HCT116 (cell line): ENCODE measurements at regions not wholly inside any gene's neighbourhood (a gene's known extent, or its start where the extent isn't known, plus 50 kb on each side); places are given as distances from the start of the nearest gene placed in this dataset.

Experiments used
- ATAC-seq: fragments of 200-7000 bp; cut with Tn5 transposase; 2 replicates; pipeline ENCODE4 v1.9.1; 2020; ENCODE audit warnings: mild to moderate bottlenecking, moderate library complexity
- BruUV-seq: library from RNA; stranded (reverse); fragments of 400-500 nt; replicated peaks from 2 replicates; lab custom pipeline; 2021; lab: Mats Ljungman, UMichigan
- CTCF ChIA-PET: fragments of 300-600 bp; sonication (Branson Sonifier 250); formaldehyde crosslinking; loops from one replicate; lab custom pipeline; 2021; ENCODE audit warnings: antibody characterized with exemption; lab: Charles Lee
- POLR2A ChIA-PET: fragments of 300-600, 350-600 bp; sonication (Branson Sonifier 250); formaldehyde crosslinking; loops from one replicate; lab custom pipeline; 2021; ENCODE audit warnings: antibody characterized with exemption; lab: Charles Lee
- RAD21 ChIA-PET, 2 experiments: fragments of 300-600 bp; sonication (Branson Sonifier 250); formaldehyde crosslinking; loops; one replicate each; lab custom pipeline; 2023; ENCODE audit warnings: low total read pairs in 2 of 2; ENCODE audit not compliant: uncharacterized antibody in 2 of 2, unreplicated experiment in 2 of 2, low non-redundant PET in 1 of 2; lab: Charles Lee
- DNase-seq: peaks from one replicate; pipeline ENCODE4 v3.0.0-alpha.2; 2010; ENCODE audit warnings: low read depth, low spot score
- H2AFZ ChIP-seq: fragments of 200-600 bp; shearing (Covaris generic), sonication (generic); 2 replicates; pipeline ENCODE4 v1.6.1; 2017; ENCODE audit warnings: low read depth, mixed run types, mixed read lengths, antibody characterized with exemption, low read length; ENCODE audit not compliant: poor library complexity, severe bottlenecking
- H3K27ac ChIP-seq: 2 replicates; pipeline ENCODE4 v1.5.1; 2012; ENCODE audit warnings: low read depth, low read length
- H3K27me3 ChIP-seq: fragments of 200-600 bp; sonication (generic); 2 replicates; pipeline ENCODE4 v1.6.1; 2016; ENCODE audit warnings: mixed run types, low read length, mixed read lengths; ENCODE audit not compliant: insufficient read depth
- H3K36me3 ChIP-seq, 2 experiments: fragments of 200-500 bp in 1 of 2; fragments of 200-600 bp in 1 of 2; sonication (Bioruptor generic) in 1 of 2; sonication (generic) in 1 of 2; 2 replicates each; pipeline versions ENCODE4 v1.5.1 to v1.6.1; 2014 to 2016; ENCODE audit warnings: low read length in 2 of 2, inconsistent platforms in 1 of 2, mixed read lengths in 1 of 2, mixed run types in 1 of 2; ENCODE audit not compliant: insufficient read depth in 2 of 2, control insufficient read depth in 1 of 2
- H3K4me1 ChIP-seq, 2 experiments: fragments of 200-600 bp in 1 of 2; sonication (generic) in 1 of 2; 2 replicates each; pipeline versions ENCODE4 v1.5.1 to v1.6.1; 2012 to 2017; ENCODE audit warnings: low read length in 2 of 2, inconsistent platforms in 1 of 2, mild to moderate bottlenecking in 1 of 2, mixed read lengths in 1 of 2, mixed run types in 1 of 2, moderate library complexity in 1 of 2; ENCODE audit not compliant: insufficient read depth in 2 of 2, control insufficient read depth in 1 of 2
- H3K4me2 ChIP-seq: fragments of 200-600 bp; sonication (generic); 2 replicates; pipeline ENCODE4 v1.6.1; 2017; ENCODE audit warnings: mixed run types, low read length, mixed read lengths
- H3K4me3 ChIP-seq, 2 experiments: fragments of 200-600 bp in 1 of 2; sonication (generic) in 1 of 2; replicated peaks in 1 of 2; 2 replicates each; pipeline ENCODE4 v1.5.1; 2011 to 2016; ENCODE audit warnings: low read length in 2 of 2, control low read depth in 1 of 2, low read depth in 1 of 2, mild to moderate bottlenecking in 1 of 2, mixed read lengths in 1 of 2, mixed run types in 1 of 2
- H3K79me2 ChIP-seq: fragments of 200-600 bp; sonication (generic); 2 replicates; pipeline ENCODE4 v1.6.1; 2017; ENCODE audit warnings: mild to moderate bottlenecking, mixed run types, low read length, moderate library complexity, mixed read lengths; ENCODE audit not compliant: insufficient read depth
- H3K9ac ChIP-seq: fragments of 200-600 bp; sonication (generic); 2 replicates; pipeline ENCODE4 v1.6.1; 2016; ENCODE audit warnings: low read length, mixed read lengths
- H3K9me2 ChIP-seq: fragments of 200-600 bp; sonication (generic), shearing (Covaris generic); 2 replicates; pipeline ENCODE4 v1.6.1; 2017; ENCODE audit warnings: mixed run types, mild to moderate bottlenecking, moderate library complexity; ENCODE audit not compliant: insufficient read depth
- H3K9me3 ChIP-seq, 2 experiments: fragments of 200-500 bp in 1 of 2; fragments of 200-600 bp in 1 of 2; sonication (Bioruptor generic) in 1 of 2; sonication (generic) in 1 of 2; 2 replicates each; pipeline ENCODE4 v1.6.1; 2014 to 2017; ENCODE audit warnings: low read length in 2 of 2, mixed read lengths in 2 of 2, inconsistent platforms in 1 of 2, low read depth in 1 of 2, mild to moderate bottlenecking in 1 of 2, mixed run types in 1 of 2, moderate library complexity in 1 of 2; ENCODE audit not compliant: control insufficient read depth in 1 of 2, insufficient read depth in 1 of 2
- H4K20me1 ChIP-seq: fragments of 200-600 bp; sonication (generic), shearing (Covaris generic); 2 replicates; pipeline ENCODE4 v1.6.1; 2017; ENCODE audit warnings: mixed run types, mild to moderate bottlenecking, moderate library complexity; ENCODE audit not compliant: insufficient read depth
- CBX3 ChIP-seq: IDR thresholded peaks from 2 replicates; pipeline ENCODE4 v1.6.1; 2012; ENCODE audit warnings: low read depth
- EGR1 ChIP-seq: IDR thresholded peaks from 2 replicates; pipeline ENCODE4 v1.6.1; 2012; ENCODE audit warnings: low read depth
- ELF1 ChIP-seq: IDR thresholded peaks from 2 replicates; pipeline ENCODE4 v1.6.1; 2012; ENCODE audit warnings: low read depth, borderline replicate concordance
- EZH2 ChIP-seq: fragments of 200-600 bp; sonication (generic); IDR thresholded peaks from 2 replicates; pipeline ENCODE4 v1.6.1; 2017; ENCODE audit warnings: antibody characterized with exemption, mixed run types
- MAX ChIP-seq: IDR thresholded peaks from 2 replicates; pipeline ENCODE4 v1.6.1; 2012
- POLR2A ChIP-seq: IDR thresholded peaks from 2 replicates; pipeline ENCODE4 v1.7.0; 2011; ENCODE audit warnings: borderline replicate concordance; ENCODE audit not compliant: insufficient read depth, insufficient read length; ENCODE audit errors: extremely low read depth
- POLR2AphosphoS5 ChIP-seq: IDR thresholded peaks from 2 replicates; pipeline ENCODE4 v1.6.1; 2011; ENCODE audit warnings: mild to moderate bottlenecking, low read depth, low read length, moderate library complexity
- RAD21 ChIP-seq: IDR thresholded peaks from 2 replicates; pipeline ENCODE4 v1.6.1; 2012; ENCODE audit warnings: low read depth, mild to moderate bottlenecking
- REST ChIP-seq: IDR thresholded peaks from 2 replicates; pipeline ENCODE4 v1.6.1; 2012; ENCODE audit warnings: low read depth
- SP1 ChIP-seq: IDR thresholded peaks from 2 replicates; pipeline ENCODE4 v1.6.1; 2012; ENCODE audit warnings: low read depth
- YY1 ChIP-seq: IDR thresholded peaks from 2 replicates; pipeline ENCODE4 v1.6.1; 2011; ENCODE audit warnings: low read length, low read depth, moderate library complexity, mild to moderate bottlenecking; ENCODE audit not compliant: insufficient replicate concordance; ENCODE audit errors: extremely low read depth
- ZBTB33 ChIP-seq: IDR thresholded peaks from 2 replicates; pipeline ENCODE4 v1.6.1; 2011; ENCODE audit warnings: mild to moderate bottlenecking, low read length, moderate library complexity; ENCODE audit not compliant: insufficient replicate concordance; ENCODE audit errors: extremely low read depth
- ZFX ChIP-seq: fragments of 450-650 bp; IDR thresholded peaks from 2 replicates; pipeline ENCODE4 v1.6.1; 2017
- ZNF274 ChIP-seq: fragments of 200-500 bp; sonication (Bioruptor generic); IDR thresholded peaks from 2 replicates; pipeline ENCODE4 v1.6.1; 2014; ENCODE audit warnings: mild to moderate bottlenecking, low read depth, low read length, inconsistent platforms
- intact Hi-C: fragments of 100-400 bp; cut with micrococcal nuclease; formaldehyde crosslinking; loops from 2 replicates; pipeline ENCODE4 v1.10.0; 2022

- TF ChIP-seq YY1: no peak
These were observed 700.7 kb downstream of the TAF11L14 start (continued) for GRCh38 chr5:18334949-18335348.

- BruUV-seq: no TSS peak
- H4K20me1 ChIP-seq: no peaks in the 10 kb centered on the region
- H3K27ac ChIP-seq: no peak overlapping the region
- RAD21 ChIA-PET: no interaction called here
- H3K4me2 ChIP-seq: no peak overlapping the region
- H3K4me3 ChIP-seq: no peak overlapping the region
- POLR2A ChIA-PET: no interaction called here
- H3K9me3 ChIP-seq: peaks cover 8 to 23% of the 10 kb centered on the region in 2 experiments; a peak in 2 of 4 replicates
- CTCF ChIA-PET: no interaction called here
- H3K27me3 ChIP-seq: no peaks in the 10 kb centered on the region
- no peaks in the 10 kb centered on the region for H3K36me3 ChIP-seq
- H3K79me2 ChIP-seq: no peaks in the 10 kb centered on the region
- no peak for DNase-seq
- no peaks in the 10 kb centered on the region for H3K9me2 ChIP-seq
- ATAC-seq: no peak
- H3K4me1 ChIP-seq: no peaks in the 10 kb centered on the region
- TF ChIP-seq ELF1 (no peak), CBX3 (no peak), RAD21 (no peak), EGR1 (no peak), POLR2AphosphoS5 (no peak), MAX (no peak)
- H3K9ac ChIP-seq: no peak overlapping the region
- H2AFZ ChIP-seq: no peak overlapping the region
- intact Hi-C loops: no loop called here
These were observed 720.6 kb downstream of the TAF11L14 start for GRCh38 chr5:18354828-18355227.

GRCh38 chr5:18357486-18357885 lies 723.2 kb downstream of the TAF11L14 start:
- ChIA-PET RAD21 (no interaction called here), POLR2A (no interaction called here), CTCF (no interaction called here)
- no peaks in the 10 kb centered on the region for H4K20me1 ChIP-seq
- H3K79me2 ChIP-seq: no peaks in the 10 kb centered on the region
- intact Hi-C loops: no loop called here
- H3K9me3 ChIP-seq: peaks cover 5 to 14% of the 10 kb centered on the region in 2 experiments; a peak in 1 of 4 replicates
- no peak overlapping the region for H2AFZ ChIP-seq
- H3K9me2 ChIP-seq: no peaks in the 10 kb centered on the region
- H3K36me3 ChIP-seq: no peaks in the 10 kb centered on the region
- no peak overlapping the region for H3K4me3 ChIP-seq
- no peak overlapping the region for H3K4me2 ChIP-seq
- no peak overlapping the region for H3K27ac ChIP-seq
- no peak for ATAC-seq
- no peaks in the 10 kb centered on the region for H3K27me3 ChIP-seq
- no peaks in the 10 kb centered on the region for H3K4me1 ChIP-seq
- no TSS peak for BruUV-seq
- H3K9ac ChIP-seq: no peak overlapping the region
- no peak for DNase-seq
- TF ChIP-seq REST (no peak), ZNF274 (no peak), EZH2 (no peak), ELF1 (no peak), POLR2A (no peak), ZBTB33 (no peak), ZFX (no peak), EGR1 (no peak), SP1 (no peak), YY1 (no peak), CBX3 (no peak)
